Activated naive CD4-positive, alpha-beta T cell (primary cell): ENCODE measurements at regions not wholly inside any gene's neighbourhood (a gene's known extent, or its start where the extent isn't known, plus 50 kb on each side); places are given as distances from the start of the nearest gene placed in this dataset.

Experiments
- DNase-seq, 4 experiments: peaks; one replicate each; lab custom pipeline; 2025; lab: John Stamatoyannopoulos, UW

GRCh38 chr6:130766239-130767144 lies 60.7 kb upstream of the SMLR1 start:
- DNase-seq: no peak

- no peak for DNase-seq
Observed at GRCh38 chr6:130769861-130770260, 57.3 kb upstream of the SMLR1 start.

GRCh38 chr6:130771741-130772140 lies 55.5 kb upstream of the SMLR1 start:
- no peak for DNase-seq

GRCh38 chr6:130773860-130774259 lies 53.3 kb upstream of the SMLR1 start:
- no peak for DNase-seq

GRCh38 chr6:130775411-130776012 lies 51.7 kb upstream of the SMLR1 start:
- DNase-seq: no peak

- no peak for DNase-seq
Observed at GRCh38 chr6:130776287-130776925, 50.8 kb upstream of the SMLR1 start.
